Lower lobe of right lung (tissue), 2 donors: ENCODE measurements at regions not wholly inside any gene's neighbourhood (a gene's known extent, or its start where the extent isn't known, plus 50 kb on each side); places are given as distances from the start of the nearest gene placed in this dataset.

Experiments
- ATAC-seq, 2 donors: fragments of 200-7000 bp; cut with Tn5 transposase; one replicate each; pipeline ENCODE4 v1.9.1; 2020 to 2022; ENCODE audit warnings: mild to moderate bottlenecking in 2 of 2, moderate library complexity in 2 of 2
- DNase-seq: peaks from one replicate; pipeline ENCODE4 v3.0.0-alpha.2; 2020
- H3K27ac ChIP-seq: fragments of 200-600 bp; one replicate; pipeline ENCODE4 v1.8.0; 2022
- H3K27me3 ChIP-seq: fragments of 200-600 bp; one replicate; pipeline ENCODE4 v1.8.0; 2022; ENCODE audit warnings: low read depth
- H3K36me3 ChIP-seq: fragments of 200-600 bp; one replicate; pipeline ENCODE4 v1.8.0; 2022; ENCODE audit warnings: mild to moderate bottlenecking
- H3K4me1 ChIP-seq: fragments of 200-600 bp; one replicate; pipeline ENCODE4 v1.8.0; 2022
- H3K4me3 ChIP-seq: fragments of 200-600 bp; one replicate; pipeline ENCODE4 v1.8.0; 2022; ENCODE audit warnings: mild to moderate bottlenecking
- H3K9me3 ChIP-seq: fragments of 200-600 bp; one replicate; pipeline ENCODE4 v1.8.0; 2022
- CTCF ChIP-seq: fragments of 200-600 bp; IDR thresholded peaks from one replicate; pipeline ENCODE4 v1.8.0; 2022; ENCODE audit warnings: antibody characterized with exemption, mild to moderate bottlenecking
- intact Hi-C: fragments of 100-400 bp; cut with DNase I; formaldehyde crosslinking; loops from one replicate; pipeline ENCODE4 v1.11.0; 2022
- donor health status: DM: no; HTN: yes; CAD: no; lungs with severe emphysema.

- no peaks in the 10 kb centered on the region for H3K9me3 ChIP-seq
- DNase-seq (no peak), ATAC-seq (no peak)
- no peaks in the 10 kb centered on the region for H3K4me1 ChIP-seq
- no peak overlapping the region for H3K4me3 ChIP-seq
- intact Hi-C loops, result no loop called here
- no peak overlapping the region for H3K27ac ChIP-seq
- H3K36me3 ChIP-seq, result no peaks in the 10 kb centered on the region
- H3K27me3 ChIP-seq, result no peaks in the 10 kb centered on the region
- no peak for TF ChIP-seq CTCF
Observed at GRCh38 chr11:42957831-42958230, 354.0 kb upstream of the API5 start.

- no peaks in the 10 kb centered on the region for H3K9me3 ChIP-seq
- no peak for ATAC-seq
Observed at GRCh38 chr11:42958635-42959034, 353.2 kb upstream of the API5 start.

GRCh38 chr11:42960521-42961088 lies 351.2 kb upstream of the API5 start:
- intact Hi-C loops, result no loop called here
- H3K9me3 ChIP-seq, result no peaks in the 10 kb centered on the region
- ATAC-seq, result no peak
- TF ChIP-seq CTCF, result no peak
- H3K36me3 ChIP-seq, result no peaks in the 10 kb centered on the region
- H3K27me3 ChIP-seq, result no peaks in the 10 kb centered on the region
- DNase-seq, result no peak
- H3K4me1 ChIP-seq, result no peaks in the 10 kb centered on the region
- no peak overlapping the region for H3K27ac ChIP-seq
- H3K4me3 ChIP-seq, result no peak overlapping the region

More at GRCh38 chr11:42958635-42959034, 353.2 kb upstream of the API5 start:
- Histone ChIP-seq H3K4me1 (no peaks in the 10 kb centered on the region), H3K4me3 (no peak overlapping the region), H3K27ac (no peak overlapping the region), H3K27me3 (no peaks in the 10 kb centered on the region), H3K36me3 (no peaks in the 10 kb centered on the region)
- intact Hi-C loops, result no loop called here
- DNase-seq, result no peak
- no peak for TF ChIP-seq CTCF

- DNase-seq, result no peak
- ATAC-seq, result no peak
- TF ChIP-seq CTCF, result no peak
- intact Hi-C loops, result no loop called here
- no peak overlapping the region for H3K27ac ChIP-seq
- no peak overlapping the region for H3K4me3 ChIP-seq
- no peaks in the 10 kb centered on the region for H3K36me3 ChIP-seq
- no peaks in the 10 kb centered on the region for H3K9me3 ChIP-seq
- no peaks in the 10 kb centered on the region for H3K27me3 ChIP-seq
- H3K4me1 ChIP-seq, result no peaks in the 10 kb centered on the region
Observed at GRCh38 chr11:42967653-42968052, 344.1 kb upstream of the API5 start.

- Histone ChIP-seq H3K36me3 (no peaks in the 10 kb centered on the region), H3K27me3 (no peaks in the 10 kb centered on the region), H3K9me3 (no peaks in the 10 kb centered on the region), H3K4me3 (no peak overlapping the region), H3K27ac (no peak overlapping the region), H3K4me1 (no peaks in the 10 kb centered on the region)
- intact Hi-C loops, result no loop called here
- DNase-seq (no peak), ATAC-seq (no peak)
- no peak for TF ChIP-seq CTCF
Observed at GRCh38 chr11:42972741-42973140, 339.1 kb upstream of the API5 start.
